ENCODE measurements at regions not wholly inside any gene's neighbourhood (a gene's known extent, or its start where the extent isn't known, plus 50 kb on each side); places are given as distances from the start of the nearest gene placed in this dataset.

DNA sequence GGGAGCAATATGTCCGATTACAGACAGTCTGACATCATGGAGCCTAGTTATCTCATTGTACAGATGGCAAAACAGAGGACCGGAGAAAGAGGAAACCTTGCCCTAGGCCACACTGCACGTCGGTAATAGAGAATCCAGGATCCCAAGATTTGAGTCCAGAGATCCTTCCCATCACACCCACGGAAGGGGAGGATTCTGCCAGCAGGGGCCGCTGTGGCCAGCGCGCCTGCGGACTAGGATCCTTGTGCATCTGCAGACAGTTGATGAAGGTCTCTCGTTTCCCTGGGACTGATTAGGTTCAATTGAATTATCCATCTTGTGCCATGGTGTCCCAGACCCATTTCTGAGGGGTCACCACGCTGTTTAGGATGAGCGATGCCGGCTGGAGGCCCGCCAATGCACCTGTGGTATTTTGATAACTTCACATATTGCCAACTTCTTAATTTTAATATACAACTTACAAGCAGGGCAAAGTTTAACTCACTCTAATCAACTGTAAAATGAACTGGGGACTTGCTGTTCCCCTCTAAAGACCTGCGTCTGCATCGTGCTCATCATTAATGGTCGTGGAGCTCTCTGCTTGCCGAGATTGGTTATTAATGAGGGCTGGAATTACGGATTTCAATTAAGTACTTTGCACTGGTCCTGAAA, 592.7 kb upstream of the BRINP1 start:
- H3K79me2 ChIP-seq (ENCODE audit: control insufficient read depth, insufficient read depth, low read length, poor library complexity) = no peaks in the 10 kb centered on the region
- H2BK12ac ChIP-seq (ENCODE audit: low read length) = no peak overlapping the region
- no peak overlapping the region for H2BK120ac ChIP-seq (ENCODE audit: insufficient read depth, low read length, poor library complexity)
- H3K36me3 ChIP-seq (ENCODE audit: control insufficient read depth in 1 of 2, insufficient read depth in 2 of 2, low read length in 2 of 2) = no peaks in the 10 kb centered on the region
- H3K9ac ChIP-seq (ENCODE audit: low read length) = no peak overlapping the region
- no peaks in the 10 kb centered on the region for H3K9me3 ChIP-seq (ENCODE audit: insufficient read depth, low read depth, low read length)
- H3K4me2 ChIP-seq (ENCODE audit: low read length) = no peak overlapping the region
- no peak overlapping the region for H3K4me3 ChIP-seq (ENCODE audit: low read depth, low read length)
- H3K14ac ChIP-seq (ENCODE audit: low read length) = no peak overlapping the region
- WGBS (ENCODE audit: extremely low coverage, insufficient coverage, insufficient read length) = no CpG with 5 or more reads among the region's 19 CpGs
- H2BK5ac ChIP-seq (ENCODE audit: low read depth, low read length, poor library complexity) = no peak overlapping the region
- H4K91ac ChIP-seq (ENCODE audit: low read depth, low read length) = no peak overlapping the region
- no peak overlapping the region for H2AFZ ChIP-seq (ENCODE audit: insufficient read depth, low read length, poor library complexity)
- peak overlapping the region; percentile 51 for H2AK5ac ChIP-seq (ENCODE audit: low read length)
- H3K4ac ChIP-seq (ENCODE audit: low read depth, low read length) = no peak overlapping the region
- no peaks in the 10 kb centered on the region for H3K27me3 ChIP-seq (ENCODE audit: insufficient read depth, low read length)
- H4K12ac ChIP-seq (ENCODE audit: low read depth, low read length) = no peak overlapping the region
- no peak overlapping the region for H3K18ac ChIP-seq (ENCODE audit: low read length)
- DNase-seq = peak; percentile 15 to 45
- no peak overlapping the region for H4K8ac ChIP-seq (ENCODE audit: low read depth, low read length)
- peaks cover 5% of the 10 kb centered on the region for H3K79me1 ChIP-seq (ENCODE audit: low read length)
- H3K23ac ChIP-seq (ENCODE audit: low read length) = no peak overlapping the region
- H3K27ac ChIP-seq (ENCODE audit: low read depth, low read length) = no peak overlapping the region
- peaks cover 4 to 8% of the 10 kb centered on the region in 2 experiments for H3K4me1 ChIP-seq (ENCODE audit: control insufficient read depth in 1 of 2, insufficient read depth in 2 of 2, low read length in 2 of 2)

GRCh38 chr9:119959846-119960545, 590.8 kb upstream of the BRINP1 start:
- no peak for DNase-seq
- no peak overlapping the region for H3K4ac ChIP-seq (ENCODE audit: low read depth, low read length)
- WGBS (ENCODE audit: extremely low coverage, insufficient coverage, insufficient read length) = no CpG with 5 or more reads among the region's 6 CpGs
- H4K91ac ChIP-seq (ENCODE audit: low read depth, low read length) = no peak overlapping the region
- no peaks in the 10 kb centered on the region for H3K36me3 ChIP-seq (ENCODE audit: control insufficient read depth in 1 of 2, insufficient read depth in 2 of 2, low read length in 2 of 2)
- H3K4me2 ChIP-seq (ENCODE audit: low read length) = no peak overlapping the region
- no peak overlapping the region for H4K8ac ChIP-seq (ENCODE audit: low read depth, low read length)
- H4K12ac ChIP-seq (ENCODE audit: low read depth, low read length) = no peak overlapping the region
- no peak overlapping the region for H3K9ac ChIP-seq (ENCODE audit: low read length)
- H2BK12ac ChIP-seq (ENCODE audit: low read length) = no peak overlapping the region
- H3K14ac ChIP-seq (ENCODE audit: low read length) = no peak overlapping the region
- no peak overlapping the region for H2BK120ac ChIP-seq (ENCODE audit: insufficient read depth, low read length, poor library complexity)
- H3K18ac ChIP-seq (ENCODE audit: low read length) = no peak overlapping the region
- H3K4me3 ChIP-seq (ENCODE audit: low read depth, low read length) = no peak overlapping the region
- no peak overlapping the region for H2AFZ ChIP-seq (ENCODE audit: insufficient read depth, low read length, poor library complexity)
- H2AK5ac ChIP-seq (ENCODE audit: low read length) = no peak overlapping the region
- H3K4me1 ChIP-seq (ENCODE audit: control insufficient read depth in 1 of 2, insufficient read depth in 2 of 2, low read length in 2 of 2) = peaks cover 4 to 8% of the 10 kb centered on the region in 2 experiments
- no peaks in the 10 kb centered on the region for H3K9me3 ChIP-seq (ENCODE audit: insufficient read depth, low read depth, low read length)
- peaks cover 5% of the 10 kb centered on the region for H3K79me1 ChIP-seq (ENCODE audit: low read length)
- H3K23ac ChIP-seq (ENCODE audit: low read length) = no peak overlapping the region
- no peak overlapping the region for H2BK5ac ChIP-seq (ENCODE audit: low read depth, low read length, poor library complexity)
- no peaks in the 10 kb centered on the region for H3K79me2 ChIP-seq (ENCODE audit: control insufficient read depth, insufficient read depth, low read length, poor library complexity)
- H3K27me3 ChIP-seq (ENCODE audit: insufficient read depth, low read length) = no peaks in the 10 kb centered on the region
- no peak overlapping the region for H3K27ac ChIP-seq (ENCODE audit: low read depth, low read length)

DNA sequence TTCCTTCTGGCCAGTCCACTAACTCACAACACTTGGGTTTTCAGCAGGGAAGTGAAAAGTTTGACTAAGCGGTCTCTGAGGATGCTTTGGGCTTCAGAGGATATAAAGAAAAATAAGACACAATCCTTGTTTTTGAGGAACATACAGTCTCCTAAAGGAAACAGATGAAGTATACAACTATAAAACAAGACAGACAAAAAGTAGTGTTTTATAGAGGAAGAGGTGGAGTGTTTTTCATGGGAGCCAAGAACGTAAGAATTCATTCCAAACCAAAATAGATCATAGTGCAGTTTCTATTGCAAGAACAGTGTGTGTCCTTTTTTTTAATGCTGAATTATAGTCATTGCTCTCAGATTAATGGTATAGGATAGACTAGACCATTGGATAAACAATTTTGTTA, 586.9 kb upstream of the BRINP1 start:
- Histone ChIP-seq H4K91ac (ENCODE audit: low read depth, low read length) (no peak overlapping the region), H3K23ac (ENCODE audit: low read length) (no peak overlapping the region), H3K9ac (ENCODE audit: low read length) (no peak overlapping the region), H2AFZ (ENCODE audit: insufficient read depth, low read length, poor library complexity) (no peak overlapping the region), H3K14ac (ENCODE audit: low read length) (no peak overlapping the region), H3K27ac (ENCODE audit: low read depth, low read length) (no peak overlapping the region), H3K18ac (ENCODE audit: low read length) (no peak overlapping the region), H3K79me1 (ENCODE audit: low read length) (no peaks in the 10 kb centered on the region), H3K79me2 (ENCODE audit: control insufficient read depth, insufficient read depth, low read length, poor library complexity) (no peaks in the 10 kb centered on the region), H3K4me2 (ENCODE audit: low read length) (no peak overlapping the region), H2AK5ac (ENCODE audit: low read length) (no peak overlapping the region), H2BK5ac (ENCODE audit: low read depth, low read length, poor library complexity) (no peak overlapping the region), H4K8ac (ENCODE audit: low read depth, low read length) (no peak overlapping the region), H3K4me3 (ENCODE audit: low read depth, low read length) (no peak overlapping the region), H2BK120ac (ENCODE audit: insufficient read depth, low read length, poor library complexity) (no peak overlapping the region), H3K4ac (ENCODE audit: low read depth, low read length) (no peak overlapping the region), H3K9me3 (ENCODE audit: insufficient read depth, low read depth, low read length) (no peaks in the 10 kb centered on the region), H4K12ac (ENCODE audit: low read depth, low read length) (no peak overlapping the region), H2BK12ac (ENCODE audit: low read length) (no peak overlapping the region), H3K36me3 (ENCODE audit: control insufficient read depth in 1 of 2, insufficient read depth in 2 of 2, low read length in 2 of 2) (no peaks in the 10 kb centered on the region), H3K27me3 (ENCODE audit: insufficient read depth, low read length) (no peaks in the 10 kb centered on the region), H3K4me1 (ENCODE audit: control insufficient read depth in 1 of 2, insufficient read depth in 2 of 2, low read length in 2 of 2) (peaks cover 0 to 2% of the 10 kb centered on the region in 2 experiments)
- DNase-seq = no peak
- WGBS (ENCODE audit: extremely low coverage, insufficient coverage, insufficient read length) = no CpG with 5 or more reads among the region's 2 CpGs

DNA sequence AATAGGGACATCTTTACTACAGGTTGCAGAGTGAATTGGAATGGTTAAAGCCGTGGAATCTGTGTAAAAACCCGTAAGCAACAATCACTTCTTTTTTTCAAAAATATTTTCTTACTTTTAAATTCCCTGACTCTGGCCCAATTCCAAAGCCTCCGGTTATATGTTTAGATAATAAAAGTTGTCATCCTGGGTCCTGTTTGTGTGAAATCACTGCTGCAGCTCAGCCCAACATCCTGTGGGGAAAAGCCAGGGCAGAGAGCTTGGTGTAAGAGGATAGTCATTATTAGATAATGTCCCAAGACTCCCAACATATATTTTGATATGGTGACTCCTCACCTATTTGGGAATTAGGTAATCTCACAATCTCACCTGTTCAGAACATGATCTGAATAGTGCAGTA, 586.0 kb upstream of the BRINP1 start:
- no peak overlapping the region for H4K91ac ChIP-seq (ENCODE audit: low read depth, low read length)
- no peak overlapping the region for H2AK5ac ChIP-seq (ENCODE audit: low read length)
- H4K12ac ChIP-seq (ENCODE audit: low read depth, low read length) = no peak overlapping the region
- H3K23ac ChIP-seq (ENCODE audit: low read length) = no peak overlapping the region
- no peak overlapping the region for H3K4me3 ChIP-seq (ENCODE audit: low read depth, low read length)
- DNase-seq = no peak
- no peak overlapping the region for H3K27ac ChIP-seq (ENCODE audit: low read depth, low read length)
- H2AFZ ChIP-seq (ENCODE audit: insufficient read depth, low read length, poor library complexity) = no peak overlapping the region
- no peak overlapping the region for H4K8ac ChIP-seq (ENCODE audit: low read depth, low read length)
- H3K9ac ChIP-seq (ENCODE audit: low read length) = no peak overlapping the region
- no CpG with 5 or more reads among the region's 3 CpGs for WGBS (ENCODE audit: extremely low coverage, insufficient coverage, insufficient read length)
- H3K79me1 ChIP-seq (ENCODE audit: low read length) = no peaks in the 10 kb centered on the region
- no peak overlapping the region for H3K14ac ChIP-seq (ENCODE audit: low read length)
- no peak overlapping the region for H2BK120ac ChIP-seq (ENCODE audit: insufficient read depth, low read length, poor library complexity)
- no peaks in the 10 kb centered on the region for H3K36me3 ChIP-seq (ENCODE audit: control insufficient read depth in 1 of 2, insufficient read depth in 2 of 2, low read length in 2 of 2)
- H3K4ac ChIP-seq (ENCODE audit: low read depth, low read length) = no peak overlapping the region
- no peaks in the 10 kb centered on the region for H3K9me3 ChIP-seq (ENCODE audit: insufficient read depth, low read depth, low read length)
- no peaks in the 10 kb centered on the region for H3K27me3 ChIP-seq (ENCODE audit: insufficient read depth, low read length)
- H3K4me2 ChIP-seq (ENCODE audit: low read length) = no peak overlapping the region
- H2BK5ac ChIP-seq (ENCODE audit: low read depth, low read length, poor library complexity) = no peak overlapping the region
- H2BK12ac ChIP-seq (ENCODE audit: low read length) = no peak overlapping the region
- no peaks in the 10 kb centered on the region for H3K79me2 ChIP-seq (ENCODE audit: control insufficient read depth, insufficient read depth, low read length, poor library complexity)
- H3K18ac ChIP-seq (ENCODE audit: low read length) = no peak overlapping the region
- peaks cover 0 to 2% of the 10 kb centered on the region in 2 experiments for H3K4me1 ChIP-seq (ENCODE audit: control insufficient read depth in 1 of 2, insufficient read depth in 2 of 2, low read length in 2 of 2)

All from trophoblast cell (in vitro differentiated cells and primary cell).